GM23338 (cell line): ENCODE measurements at regions not wholly inside any gene's neighbourhood (a gene's known extent, or its start where the extent isn't known, plus 50 kb on each side); places are given as distances from the start of the nearest gene placed in this dataset.

Experiments
- ATAC-seq: fragments of 200-7000 bp; cut with Tn5 transposase; 3 replicates; pipeline ENCODE4 v1.9.1; 2020
- DNase-seq: peaks from one replicate; pipeline ENCODE4 v3.0.0-alpha.2; 2015; ENCODE audit warnings: low spot score
- H2AFZ ChIP-seq: fragments of 200-600 bp; sonication (generic); 2 replicates; pipeline ENCODE4 v1.8.0; 2016; ENCODE audit warnings: antibody characterized with exemption, mild to moderate bottlenecking, moderate library complexity
- H3F3A ChIP-seq: fragments of 200-600 bp; sonication (generic); replicated peaks from 2 replicates; pipeline ENCODE4 v1.8.0; 2017; ENCODE audit warnings: antibody characterized with exemption, mixed run types, low read depth
- H3K27ac ChIP-seq: fragments of 200-600 bp; sonication (generic); 2 replicates; pipeline ENCODE4 v1.6.1; 2016; ENCODE audit warnings: low read depth
- H3K27me3 ChIP-seq: fragments of 200-600 bp; sonication (generic); 2 replicates; pipeline ENCODE4 v1.8.0; 2016; ENCODE audit warnings: mild to moderate bottlenecking, mixed run types, moderate library complexity; ENCODE audit not compliant: insufficient read depth
- H3K36me3 ChIP-seq: fragments of 200-600 bp; sonication (generic); 2 replicates; pipeline ENCODE4 v1.8.0; 2016; ENCODE audit warnings: mild to moderate bottlenecking; ENCODE audit not compliant: insufficient read depth
- H3K4me1 ChIP-seq: fragments of 200-600 bp; sonication (generic); 2 replicates; pipeline ENCODE4 v1.8.0; 2016; ENCODE audit warnings: mild to moderate bottlenecking, moderate library complexity; ENCODE audit not compliant: insufficient read depth
- H3K4me2 ChIP-seq: fragments of 200-600 bp; sonication (generic); 2 replicates; pipeline ENCODE4 v1.7.1; 2017; ENCODE audit warnings: mixed run types
- H3K4me3 ChIP-seq: fragments of 200-600 bp; sonication (generic); 2 replicates; pipeline ENCODE4 v1.6.1; 2016; ENCODE audit warnings: mixed run types
- H3K79me2 ChIP-seq: fragments of 200-600 bp; sonication (generic); replicated peaks from 2 replicates; pipeline ENCODE4 v1.8.0; 2017; ENCODE audit warnings: mild to moderate bottlenecking; ENCODE audit not compliant: insufficient read depth
- H3K9me2 ChIP-seq: fragments of 200-600 bp; sonication (generic); 2 replicates; pipeline ENCODE4 v1.8.0; 2017; ENCODE audit not compliant: insufficient read depth
- H4K20me1 ChIP-seq: fragments of 200-600 bp; sonication (generic); replicated peaks from 2 replicates; pipeline ENCODE4 v1.8.0; 2017; ENCODE audit warnings: mild to moderate bottlenecking; ENCODE audit not compliant: insufficient read depth
- H3K27ac Mint-ChIP-seq: 2 replicates; pipeline ENCODE4 v1.8.0; 2020; ENCODE audit warnings: inconsistent platforms, mild to moderate bottlenecking, moderate library complexity, mixed read lengths
- H3K27me3 Mint-ChIP-seq: 3 replicates; pipeline ENCODE4 v1.8.0; 2022; ENCODE audit warnings: low read depth, mild to moderate bottlenecking, moderate library complexity, mixed read lengths, inconsistent platforms; ENCODE audit not compliant: insufficient read depth, poor library complexity
- H3K36me3 Mint-ChIP-seq: 3 replicates; pipeline ENCODE4 v1.8.0; 2021; ENCODE audit warnings: low read depth, mild to moderate bottlenecking, inconsistent platforms, moderate library complexity, mixed read lengths
- H3K4me1 Mint-ChIP-seq: 3 replicates; pipeline ENCODE4 v1.8.0; 2020; ENCODE audit warnings: mild to moderate bottlenecking, inconsistent platforms, mixed read lengths
- H3K4me3 Mint-ChIP-seq: 3 replicates; pipeline ENCODE4 v1.8.0; 2021; ENCODE audit warnings: moderate library complexity, mild to moderate bottlenecking, inconsistent platforms, mixed read lengths
- H3K9me3 Mint-ChIP-seq: 3 replicates; pipeline ENCODE4 v1.8.0; 2020; ENCODE audit warnings: moderate library complexity, mild to moderate bottlenecking, inconsistent platforms, mixed read lengths
- CREB1 ChIP-seq: fragments of 250-450 bp; sonication (Bioruptor Pico); IDR thresholded peaks from 2 replicates; pipeline ENCODE4 v1.5.0; 2020; ENCODE audit warnings: low read depth, mild to moderate bottlenecking, moderate library complexity
- EZH2phosphoT487 ChIP-seq: fragments of 200-600 bp; sonication (generic); IDR thresholded peaks from one replicate; pipeline ENCODE4 v1.8.1; 2018; ENCODE audit warnings: antibody characterized with exemption; ENCODE audit not compliant: unreplicated experiment
- JUNB ChIP-seq: IDR thresholded peaks from one replicate; pipeline ENCODE4 v1.6.1; 2016; ENCODE audit warnings: antibody characterized with exemption; ENCODE audit not compliant: unreplicated experiment
- NANOG ChIP-seq: IDR thresholded peaks from 2 replicates; pipeline ENCODE4 v1.6.1; 2016; ENCODE audit warnings: antibody characterized with exemption, borderline replicate concordance
- POLR2AphosphoS5 ChIP-seq: IDR thresholded peaks from 2 replicates; pipeline ENCODE4 v1.6.1; 2016; ENCODE audit warnings: antibody characterized with exemption, low read depth
- STAT1 ChIP-seq: IDR thresholded peaks from one replicate; pipeline ENCODE4 v1.6.1; 2016; ENCODE audit warnings: antibody characterized with exemption; ENCODE audit not compliant: unreplicated experiment
- ZNF114 ChIP-seq: fragments of 250-450 bp; sonication (Bioruptor Pico); IDR thresholded peaks from 2 replicates; pipeline ENCODE4 v1.5.0; 2020; ENCODE audit warnings: mild to moderate bottlenecking, moderate library complexity
- TF ChIP-seq, protein P1 (sequence below): IDR thresholded peaks from 2 replicates; pipeline ENCODE4 v1.6.1; 2016; ENCODE audit warnings: antibody characterized with exemption
- TF ChIP-seq, protein P2 (sequence below): fragments of 250-450 bp; sonication (Bioruptor Pico); IDR thresholded peaks from 2 replicates; pipeline ENCODE4 v1.5.0; 2020; ENCODE audit warnings: mild to moderate bottlenecking, moderate library complexity
- TF ChIP-seq, protein P3 (sequence below): IDR thresholded peaks from one replicate; pipeline ENCODE4 v1.6.1; 2018; ENCODE audit warnings: antibody characterized with exemption; ENCODE audit not compliant: unreplicated experiment

GRCh38 chr18:4637876-4638275 lies 182.8 kb upstream of the DLGAP1 start:
- TF ChIP-seq ZNF114 (CRISPR knock-in tag) = no peak
- no peak for TF ChIP-seq EZH2phosphoT487
- TF ChIP-seq, protein P1, sequence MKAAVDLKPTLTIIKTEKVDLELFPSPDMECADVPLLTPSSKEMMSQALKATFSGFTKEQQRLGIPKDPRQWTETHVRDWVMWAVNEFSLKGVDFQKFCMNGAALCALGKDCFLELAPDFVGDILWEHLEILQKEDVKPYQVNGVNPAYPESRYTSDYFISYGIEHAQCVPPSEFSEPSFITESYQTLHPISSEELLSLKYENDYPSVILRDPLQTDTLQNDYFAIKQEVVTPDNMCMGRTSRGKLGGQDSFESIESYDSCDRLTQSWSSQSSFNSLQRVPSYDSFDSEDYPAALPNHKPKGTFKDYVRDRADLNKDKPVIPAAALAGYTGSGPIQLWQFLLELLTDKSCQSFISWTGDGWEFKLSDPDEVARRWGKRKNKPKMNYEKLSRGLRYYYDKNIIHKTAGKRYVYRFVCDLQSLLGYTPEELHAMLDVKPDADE = no peak
- TF ChIP-seq, protein P2, sequence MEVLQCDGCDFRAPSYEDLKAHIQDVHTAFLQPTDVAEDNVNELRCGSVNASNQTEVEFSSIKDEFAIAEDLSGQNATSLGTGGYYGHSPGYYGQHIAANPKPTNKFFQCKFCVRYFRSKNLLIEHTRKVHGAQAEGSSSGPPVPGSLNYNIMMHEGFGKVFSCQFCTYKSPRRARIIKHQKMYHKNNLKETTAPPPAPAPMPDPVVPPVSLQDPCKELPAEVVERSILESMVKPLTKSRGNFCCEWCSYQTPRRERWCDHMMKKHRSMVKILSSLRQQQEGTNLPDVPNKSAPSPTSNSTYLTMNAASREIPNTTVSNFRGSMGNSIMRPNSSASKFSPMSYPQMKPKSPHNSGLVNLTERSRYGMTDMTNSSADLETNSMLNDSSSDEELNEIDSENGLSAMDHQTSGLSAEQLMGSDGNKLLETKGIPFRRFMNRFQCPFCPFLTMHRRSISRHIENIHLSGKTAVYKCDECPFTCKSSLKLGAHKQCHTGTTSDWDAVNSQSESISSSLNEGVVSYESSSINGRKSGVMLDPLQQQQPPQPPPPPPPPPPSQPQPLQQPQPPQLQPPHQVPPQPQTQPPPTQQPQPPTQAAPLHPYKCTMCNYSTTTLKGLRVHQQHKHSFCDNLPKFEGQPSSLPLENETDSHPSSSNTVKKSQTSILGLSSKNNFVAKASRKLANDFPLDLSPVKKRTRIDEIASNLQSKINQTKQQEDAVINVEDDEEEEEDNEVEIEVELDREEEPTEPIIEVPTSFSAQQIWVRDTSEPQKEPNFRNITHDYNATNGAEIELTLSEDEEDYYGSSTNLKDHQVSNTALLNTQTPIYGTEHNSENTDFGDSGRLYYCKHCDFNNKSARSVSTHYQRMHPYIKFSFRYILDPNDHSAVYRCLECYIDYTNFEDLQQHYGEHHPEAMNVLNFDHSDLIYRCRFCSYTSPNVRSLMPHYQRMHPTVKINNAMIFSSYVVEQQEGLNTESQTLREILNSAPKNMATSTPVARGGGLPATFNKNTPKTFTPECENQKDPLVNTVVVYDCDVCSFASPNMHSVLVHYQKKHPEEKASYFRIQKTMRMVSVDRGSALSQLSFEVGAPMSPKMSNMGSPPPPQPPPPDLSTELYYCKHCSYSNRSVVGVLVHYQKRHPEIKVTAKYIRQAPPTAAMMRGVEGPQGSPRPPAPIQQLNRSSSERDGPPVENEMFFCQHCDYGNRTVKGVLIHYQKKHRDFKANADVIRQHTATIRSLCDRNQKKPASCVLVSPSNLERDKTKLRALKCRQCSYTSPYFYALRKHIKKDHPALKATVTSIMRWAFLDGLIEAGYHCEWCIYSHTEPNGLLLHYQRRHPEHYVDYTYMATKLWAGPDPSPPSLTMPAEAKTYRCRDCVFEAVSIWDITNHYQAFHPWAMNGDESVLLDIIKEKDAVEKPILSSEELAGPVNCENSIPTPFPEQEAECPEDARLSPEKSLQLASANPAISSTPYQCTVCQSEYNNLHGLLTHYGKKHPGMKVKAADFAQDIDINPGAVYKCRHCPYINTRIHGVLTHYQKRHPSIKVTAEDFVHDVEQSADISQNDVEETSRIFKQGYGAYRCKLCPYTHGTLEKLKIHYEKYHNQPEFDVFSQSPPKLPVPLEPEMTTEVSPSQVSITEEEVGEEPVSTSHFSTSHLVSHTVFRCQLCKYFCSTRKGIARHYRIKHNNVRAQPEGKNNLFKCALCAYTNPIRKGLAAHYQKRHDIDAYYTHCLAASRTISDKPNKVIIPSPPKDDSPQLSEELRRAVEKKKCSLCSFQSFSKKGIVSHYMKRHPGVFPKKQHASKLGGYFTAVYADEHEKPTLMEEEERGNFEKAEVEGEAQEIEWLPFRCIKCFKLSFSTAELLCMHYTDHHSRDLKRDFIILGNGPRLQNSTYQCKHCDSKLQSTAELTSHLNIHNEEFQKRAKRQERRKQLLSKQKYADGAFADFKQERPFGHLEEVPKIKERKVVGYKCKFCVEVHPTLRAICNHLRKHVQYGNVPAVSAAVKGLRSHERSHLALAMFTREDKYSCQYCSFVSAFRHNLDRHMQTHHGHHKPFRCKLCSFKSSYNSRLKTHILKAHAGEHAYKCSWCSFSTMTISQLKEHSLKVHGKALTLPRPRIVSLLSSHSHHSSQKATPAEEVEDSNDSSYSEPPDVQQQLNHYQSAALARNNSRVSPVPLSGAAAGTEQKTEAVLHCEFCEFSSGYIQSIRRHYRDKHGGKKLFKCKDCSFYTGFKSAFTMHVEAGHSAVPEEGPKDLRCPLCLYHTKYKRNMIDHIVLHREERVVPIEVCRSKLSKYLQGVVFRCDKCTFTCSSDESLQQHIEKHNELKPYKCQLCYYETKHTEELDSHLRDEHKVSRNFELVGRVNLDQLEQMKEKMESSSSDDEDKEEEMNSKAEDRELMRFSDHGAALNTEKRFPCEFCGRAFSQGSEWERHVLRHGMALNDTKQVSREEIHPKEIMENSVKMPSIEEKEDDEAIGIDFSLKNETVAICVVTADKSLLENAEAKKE (CRISPR knock-in tag) = no peak
- TF ChIP-seq JUNB = no peak
- no peak overlapping the region for H3K27ac Mint-ChIP-seq
- no peak overlapping the region for H3K4me3 Mint-ChIP-seq
- Histone ChIP-seq H3K27me3 (no peaks in the 10 kb centered on the region), H3K36me3 (no peaks in the 10 kb centered on the region), H3K9me2 (no peaks in the 10 kb centered on the region), H3K4me2 (no peak overlapping the region), H3F3A (no peaks in the 10 kb centered on the region), H3K4me3 (no peak overlapping the region), H3K27ac (no peak overlapping the region), H3K79me2 (no peaks in the 10 kb centered on the region), H3K4me1 (no peaks in the 10 kb centered on the region), H4K20me1 (no peaks in the 10 kb centered on the region), H2AFZ (no peak overlapping the region)
- H3K27me3 Mint-ChIP-seq = no peaks in the 10 kb centered on the region
- ATAC-seq (no peak), DNase-seq (no peak)
- H3K36me3 Mint-ChIP-seq = no peaks in the 10 kb centered on the region
- no peaks in the 10 kb centered on the region for H3K9me3 Mint-ChIP-seq
- peaks cover 6% of the 10 kb centered on the region; the same call in 2 of the 3 replicates for H3K4me1 Mint-ChIP-seq

DNA sequence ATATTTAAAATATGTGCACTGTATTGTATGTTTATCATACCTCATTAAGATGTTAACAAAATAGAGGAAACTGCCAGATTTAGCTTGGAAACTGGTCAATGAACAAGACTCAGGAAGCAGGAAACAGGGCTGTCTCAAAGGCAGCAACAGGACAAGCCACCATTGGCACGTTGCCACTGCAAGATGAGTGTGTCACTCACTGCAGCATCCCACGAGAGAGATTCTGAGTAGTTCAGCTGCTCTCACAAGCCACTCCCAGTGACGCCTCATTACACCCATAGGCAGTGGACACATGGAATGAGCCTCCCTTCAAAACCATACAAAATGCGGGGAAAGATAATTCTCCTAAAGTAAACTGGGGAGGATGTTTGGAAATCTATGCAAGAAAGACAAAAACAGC lies 181.9 kb upstream of the DLGAP1 start:
- H3K9me2 ChIP-seq = no peaks in the 10 kb centered on the region
- no peak overlapping the region for H2AFZ ChIP-seq
- Mint-ChIP-seq H3K27ac (no peak overlapping the region), H3K36me3 (no peaks in the 10 kb centered on the region), H3K4me1 (peaks cover 4% of the 10 kb centered on the region; the same call in 2 of the 3 replicates), H3K9me3 (no peaks in the 10 kb centered on the region), H3K4me3 (no peak overlapping the region), H3K27me3 (no peaks in the 10 kb centered on the region)
- no peak overlapping the region for H3K4me2 ChIP-seq
- no peaks in the 10 kb centered on the region for H3K36me3 ChIP-seq
- H3K27ac ChIP-seq = no peak overlapping the region
- H3F3A ChIP-seq = no peaks in the 10 kb centered on the region
- no peaks in the 10 kb centered on the region for H3K27me3 ChIP-seq
- ATAC-seq (no peak), DNase-seq (no peak)
- no peak overlapping the region for H3K4me3 ChIP-seq
- no peaks in the 10 kb centered on the region for H4K20me1 ChIP-seq
- no peaks in the 10 kb centered on the region for H3K4me1 ChIP-seq
- no peaks in the 10 kb centered on the region for H3K79me2 ChIP-seq
- TF ChIP-seq, protein P3, sequence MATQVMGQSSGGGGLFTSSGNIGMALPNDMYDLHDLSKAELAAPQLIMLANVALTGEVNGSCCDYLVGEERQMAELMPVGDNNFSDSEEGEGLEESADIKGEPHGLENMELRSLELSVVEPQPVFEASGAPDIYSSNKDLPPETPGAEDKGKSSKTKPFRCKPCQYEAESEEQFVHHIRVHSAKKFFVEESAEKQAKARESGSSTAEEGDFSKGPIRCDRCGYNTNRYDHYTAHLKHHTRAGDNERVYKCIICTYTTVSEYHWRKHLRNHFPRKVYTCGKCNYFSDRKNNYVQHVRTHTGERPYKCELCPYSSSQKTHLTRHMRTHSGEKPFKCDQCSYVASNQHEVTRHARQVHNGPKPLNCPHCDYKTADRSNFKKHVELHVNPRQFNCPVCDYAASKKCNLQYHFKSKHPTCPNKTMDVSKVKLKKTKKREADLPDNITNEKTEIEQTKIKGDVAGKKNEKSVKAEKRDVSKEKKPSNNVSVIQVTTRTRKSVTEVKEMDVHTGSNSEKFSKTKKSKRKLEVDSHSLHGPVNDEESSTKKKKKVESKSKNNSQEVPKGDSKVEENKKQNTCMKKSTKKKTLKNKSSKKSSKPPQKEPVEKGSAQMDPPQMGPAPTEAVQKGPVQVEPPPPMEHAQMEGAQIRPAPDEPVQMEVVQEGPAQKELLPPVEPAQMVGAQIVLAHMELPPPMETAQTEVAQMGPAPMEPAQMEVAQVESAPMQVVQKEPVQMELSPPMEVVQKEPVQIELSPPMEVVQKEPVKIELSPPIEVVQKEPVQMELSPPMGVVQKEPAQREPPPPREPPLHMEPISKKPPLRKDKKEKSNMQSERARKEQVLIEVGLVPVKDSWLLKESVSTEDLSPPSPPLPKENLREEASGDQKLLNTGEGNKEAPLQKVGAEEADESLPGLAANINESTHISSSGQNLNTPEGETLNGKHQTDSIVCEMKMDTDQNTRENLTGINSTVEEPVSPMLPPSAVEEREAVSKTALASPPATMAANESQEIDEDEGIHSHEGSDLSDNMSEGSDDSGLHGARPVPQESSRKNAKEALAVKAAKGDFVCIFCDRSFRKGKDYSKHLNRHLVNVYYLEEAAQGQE = no peak
- TF ChIP-seq CREB1 (no peak), STAT1 (no peak), POLR2AphosphoS5 (no peak), NANOG (no peak), EZH2phosphoT487 (no peak), JUNB (no peak)
- TF ChIP-seq, protein P1 = no peak
